ENCODE measurements at regions not wholly inside any gene's neighbourhood (a gene's known extent, or its start where the extent isn't known, plus 50 kb on each side); places are given as distances from the start of the nearest gene placed in this dataset.

DNA sequence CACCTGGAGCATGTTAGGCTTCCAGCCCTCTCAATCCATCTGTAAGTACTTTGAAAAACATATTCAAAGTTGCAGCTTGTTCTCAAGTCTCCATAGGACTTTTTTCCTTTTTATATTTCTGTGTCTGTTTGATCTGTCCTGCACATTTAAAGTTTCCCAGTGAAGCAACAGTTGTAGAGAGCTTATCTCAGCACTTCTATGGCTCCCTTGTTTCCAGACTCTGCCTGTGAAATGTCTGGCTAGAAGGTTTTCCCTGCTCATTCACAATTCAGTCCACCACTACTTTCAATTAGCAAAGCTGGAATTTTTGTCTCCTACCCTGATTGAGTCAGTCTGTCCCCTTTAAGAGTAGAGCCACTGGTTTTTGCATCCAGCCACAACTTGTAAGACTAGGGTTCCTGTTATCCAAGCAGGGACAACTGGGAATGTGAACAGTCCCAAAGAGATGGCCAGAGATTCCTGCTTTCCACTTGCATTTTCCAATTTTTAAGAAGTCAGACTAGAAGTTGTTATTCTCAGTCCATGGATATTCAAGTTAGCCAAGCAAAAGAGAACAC, 116.1 kb downstream of the GASK1B start:
- Histone ChIP-seq H3K27ac (no peak overlapping the region), H3K9me3 (no peaks in the 10 kb centered on the region), H3K36me3 (ENCODE audit: insufficient read depth in 1 of 2, low read depth in 1 of 2) (no peaks in the 10 kb centered on the region), H3K4me1 (no peaks in the 10 kb centered on the region), H3K27me3 (ENCODE audit: insufficient read depth in 3 of 3, low read length in 2 of 3) (no peaks in the 10 kb centered on the region), H3K4me3 (no peak overlapping the region)
- intact Hi-C loops (cut with DNase I): no loop called here
- no peak for ATAC-seq
- DNase-seq: no peak
- no peak for TF ChIP-seq CTCF (IDR thresholded peaks at IDR 0.05)

DNA sequence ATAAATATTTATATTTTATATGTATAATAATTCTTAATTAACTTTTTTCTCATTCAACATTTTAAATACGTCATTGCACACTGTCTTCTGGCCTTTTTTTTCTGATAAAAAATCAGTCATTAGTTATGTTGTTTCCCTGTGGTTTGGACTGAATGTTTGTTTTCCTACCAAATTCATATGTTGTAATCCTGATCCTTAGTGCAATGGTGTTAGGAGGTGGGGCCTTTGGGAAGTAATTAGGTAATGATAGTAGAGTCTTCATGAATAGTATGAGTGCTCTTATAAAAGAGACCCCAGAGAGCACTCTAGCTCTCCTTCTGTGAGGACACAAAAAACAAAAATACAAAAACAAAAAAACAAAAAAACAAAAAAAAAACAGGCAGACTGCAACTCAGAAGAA, 117.2 kb downstream of the GASK1B start:
- 92 to 100% (median 97%) methylated on average over 1 of the region's 1 CpG for WGBS, 3 donors
- DNase-seq (no peak), ATAC-seq (no peak)
- H3K36me3 ChIP-seq (ENCODE audit: insufficient read depth in 1 of 2, low read depth in 1 of 2): no peaks in the 10 kb centered on the region
- no peaks in the 10 kb centered on the region for H3K9me3 ChIP-seq
- no peaks in the 10 kb centered on the region for H3K27me3 ChIP-seq (ENCODE audit: insufficient read depth in 3 of 3, low read length in 2 of 3)
- intact Hi-C loops (cut with DNase I): no loop called here
- no peaks in the 10 kb centered on the region for H3K4me1 ChIP-seq
- H3K4me3 ChIP-seq: no peak overlapping the region
- TF ChIP-seq CTCF (IDR thresholded peaks at IDR 0.05): no peak
- H3K27ac ChIP-seq: no peak overlapping the region

DNA sequence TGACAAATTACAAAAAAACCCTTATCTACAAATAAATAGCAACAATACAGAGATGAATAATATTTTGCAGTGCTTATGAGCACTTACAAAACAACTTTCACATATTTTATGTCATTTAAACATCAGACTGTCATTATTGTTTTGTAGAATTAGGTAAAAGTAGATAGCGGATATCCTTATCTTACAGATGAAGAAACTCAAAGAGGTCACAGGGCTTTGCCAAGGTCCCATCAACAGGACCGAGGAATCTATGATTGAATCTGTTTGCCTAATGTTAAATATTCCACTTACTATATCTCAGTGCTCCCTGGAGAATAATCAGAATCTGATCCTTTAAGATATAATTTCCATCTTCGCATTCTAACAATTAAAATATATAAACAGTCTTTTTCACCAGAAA, 119.0 kb downstream of the GASK1B start:
- Histone ChIP-seq H3K36me3 (ENCODE audit: insufficient read depth in 1 of 2, low read depth in 1 of 2) (no peaks in the 10 kb centered on the region), H3K27me3 (ENCODE audit: insufficient read depth in 3 of 3, low read length in 2 of 3) (no peaks in the 10 kb centered on the region), H3K9me3 (no peaks in the 10 kb centered on the region), H3K27ac (no peak overlapping the region), H3K4me1 (no peaks in the 10 kb centered on the region), H3K4me3 (no peak overlapping the region)
- ATAC-seq: no peak
- 90 to 92% (median 90%) methylated on average over 3 of the region's 3 CpGs for WGBS, 3 donors
- no peak for TF ChIP-seq CTCF (IDR thresholded peaks at IDR 0.05)
- intact Hi-C loops (cut with DNase I): no loop called here
- DNase-seq: no peak

DNA sequence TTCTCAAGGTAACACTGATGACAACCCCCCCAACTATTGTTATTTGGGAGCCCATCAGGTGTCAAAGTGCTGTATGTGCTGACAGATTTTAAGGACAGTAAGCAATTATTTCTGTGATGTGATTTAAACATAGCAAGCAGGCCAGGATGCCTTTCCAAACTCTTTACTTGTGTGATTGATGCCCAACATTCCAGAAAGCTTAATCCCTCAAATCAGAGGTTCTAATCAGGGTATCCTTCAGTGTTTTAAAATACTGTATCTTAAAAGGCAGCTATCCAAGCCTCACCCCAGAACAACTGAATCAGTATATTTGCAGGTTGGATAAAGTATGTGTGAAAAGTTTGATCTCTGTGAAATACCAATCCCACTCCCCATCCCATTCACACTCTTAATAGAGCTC, 119.7 kb downstream of the GASK1B start:
- ATAC-seq (no peak), DNase-seq (no peak)
- Histone ChIP-seq H3K36me3 (ENCODE audit: insufficient read depth in 1 of 2, low read depth in 1 of 2) (no peaks in the 10 kb centered on the region), H3K9me3 (no peaks in the 10 kb centered on the region), H3K27ac (no peak overlapping the region), H3K4me1 (no peaks in the 10 kb centered on the region), H3K27me3 (ENCODE audit: insufficient read depth in 3 of 3, low read length in 2 of 3) (no peaks in the 10 kb centered on the region), H3K4me3 (no peak overlapping the region)
- TF ChIP-seq CTCF (IDR thresholded peaks at IDR 0.05): no peak
- intact Hi-C loops (cut with DNase I): no loop called here

Measured in psoas muscle (tissue), 7 donors.